GM12874 (cell line): ENCODE measurements at regions not wholly inside any gene's neighbourhood (a gene's known extent, or its start where the extent isn't known, plus 50 kb on each side); places are given as distances from the start of the nearest gene placed in this dataset.

Experiments used
- TF ChIP-seq, protein P1 (sequence below): IDR thresholded peaks from 2 replicates; pipeline ENCODE4 v1.5.1; 2011; ENCODE audit warnings: low read depth, mild to moderate bottlenecking, control low read depth, low read length, moderate library complexity; ENCODE audit not compliant: insufficient read depth

GRCh38 chr12:38152816-38153736 is 163.5 kb upstream of the ALG10B start:
- TF ChIP-seq, protein P1, sequence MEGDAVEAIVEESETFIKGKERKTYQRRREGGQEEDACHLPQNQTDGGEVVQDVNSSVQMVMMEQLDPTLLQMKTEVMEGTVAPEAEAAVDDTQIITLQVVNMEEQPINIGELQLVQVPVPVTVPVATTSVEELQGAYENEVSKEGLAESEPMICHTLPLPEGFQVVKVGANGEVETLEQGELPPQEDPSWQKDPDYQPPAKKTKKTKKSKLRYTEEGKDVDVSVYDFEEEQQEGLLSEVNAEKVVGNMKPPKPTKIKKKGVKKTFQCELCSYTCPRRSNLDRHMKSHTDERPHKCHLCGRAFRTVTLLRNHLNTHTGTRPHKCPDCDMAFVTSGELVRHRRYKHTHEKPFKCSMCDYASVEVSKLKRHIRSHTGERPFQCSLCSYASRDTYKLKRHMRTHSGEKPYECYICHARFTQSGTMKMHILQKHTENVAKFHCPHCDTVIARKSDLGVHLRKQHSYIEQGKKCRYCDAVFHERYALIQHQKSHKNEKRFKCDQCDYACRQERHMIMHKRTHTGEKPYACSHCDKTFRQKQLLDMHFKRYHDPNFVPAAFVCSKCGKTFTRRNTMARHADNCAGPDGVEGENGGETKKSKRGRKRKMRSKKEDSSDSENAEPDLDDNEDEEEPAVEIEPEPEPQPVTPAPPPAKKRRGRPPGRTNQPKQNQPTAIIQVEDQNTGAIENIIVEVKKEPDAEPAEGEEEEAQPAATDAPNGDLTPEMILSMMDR: no peak

DNA sequence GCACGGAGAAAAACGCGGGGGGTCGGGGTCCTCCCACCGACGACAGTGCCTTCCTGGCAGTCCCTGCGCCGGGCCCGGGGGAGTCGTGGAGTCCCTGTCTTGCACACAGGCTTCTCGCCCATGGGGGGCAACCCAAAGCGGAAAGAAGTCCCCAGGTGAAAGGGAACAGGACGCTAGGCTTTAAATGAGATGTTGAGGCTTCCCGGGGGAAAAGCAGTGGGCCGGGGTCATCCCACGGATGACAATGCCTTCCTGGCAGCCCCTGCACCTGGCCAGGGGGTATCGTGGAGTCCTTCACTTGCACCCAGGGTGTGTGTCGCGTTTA is 162.9 kb upstream of the ALG10B start:
- TF ChIP-seq, protein P1: no peak

- TF ChIP-seq, protein P1: no peak
Observed at GRCh38 chr12:38154096-38155019, 162.2 kb upstream of the ALG10B start.

GRCh38 chr12:38155020-38155395 is 161.6 kb upstream of the ALG10B start:
- TF ChIP-seq, protein P1: no peak

- TF ChIP-seq, protein P1: no peak
Observed at GRCh38 chr12:38155526-38156496, 160.8 kb upstream of the ALG10B start.

DNA sequence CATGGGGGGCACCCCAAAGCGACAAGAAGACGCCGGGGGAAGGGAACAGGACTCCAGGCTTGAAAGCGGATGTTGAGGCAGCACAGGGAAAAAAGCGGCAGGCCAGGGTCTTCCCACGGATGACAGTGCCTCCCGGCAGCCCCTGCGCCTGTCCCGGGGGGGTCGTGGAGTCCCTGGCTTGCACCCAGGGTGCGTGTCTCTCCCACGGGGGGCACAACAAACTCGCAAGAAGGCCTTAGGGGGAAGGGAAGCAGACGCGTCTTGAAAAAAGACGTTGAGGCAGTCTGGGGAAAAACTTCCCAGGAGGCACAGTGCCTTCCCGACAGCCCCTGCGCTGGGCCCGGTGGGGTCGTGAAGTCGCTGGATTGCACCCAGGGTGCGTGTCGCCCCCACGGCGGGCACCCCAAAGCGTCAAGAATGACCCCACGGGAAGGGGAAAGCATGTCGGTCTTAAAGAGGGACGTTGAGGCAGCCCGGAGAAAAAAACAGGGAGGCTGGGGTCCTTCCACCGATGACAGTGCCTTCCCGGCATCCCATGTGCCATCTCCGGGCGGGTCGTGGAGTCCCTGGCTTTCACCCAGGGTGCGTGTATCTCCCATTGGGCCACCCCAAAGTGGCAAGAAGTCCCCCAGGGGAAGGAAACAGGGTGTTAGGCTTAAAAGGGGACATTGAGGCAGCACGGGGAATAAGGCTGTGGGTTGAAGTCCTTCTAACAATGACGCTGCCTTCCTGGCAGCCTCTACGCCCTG is 159.9 kb upstream of the ALG10B start:
- TF ChIP-seq, protein P1: no peak
